GM23248 (cell line): ENCODE measurements at regions not wholly inside any gene's neighbourhood (a gene's known extent, or its start where the extent isn't known, plus 50 kb on each side); places are given as distances from the start of the nearest gene placed in this dataset.

Source experiments
- EZH2 ChIP-seq: fragments of 200-600 bp; sonication (generic); IDR thresholded peaks from 2 replicates; pipeline ENCODE4 v1.6.1; 2018; ENCODE audit warnings: antibody characterized with exemption, mild to moderate bottlenecking; ENCODE audit not compliant: insufficient read depth, poor library complexity, severe bottlenecking
- EZH2phosphoT487 ChIP-seq: fragments of 200-600 bp; sonication (generic); IDR thresholded peaks from 2 replicates; pipeline ENCODE4 v1.6.1; 2018; ENCODE audit warnings: antibody characterized with exemption, moderate library complexity, mild to moderate bottlenecking, low read depth; ENCODE audit not compliant: insufficient read depth

DNA sequence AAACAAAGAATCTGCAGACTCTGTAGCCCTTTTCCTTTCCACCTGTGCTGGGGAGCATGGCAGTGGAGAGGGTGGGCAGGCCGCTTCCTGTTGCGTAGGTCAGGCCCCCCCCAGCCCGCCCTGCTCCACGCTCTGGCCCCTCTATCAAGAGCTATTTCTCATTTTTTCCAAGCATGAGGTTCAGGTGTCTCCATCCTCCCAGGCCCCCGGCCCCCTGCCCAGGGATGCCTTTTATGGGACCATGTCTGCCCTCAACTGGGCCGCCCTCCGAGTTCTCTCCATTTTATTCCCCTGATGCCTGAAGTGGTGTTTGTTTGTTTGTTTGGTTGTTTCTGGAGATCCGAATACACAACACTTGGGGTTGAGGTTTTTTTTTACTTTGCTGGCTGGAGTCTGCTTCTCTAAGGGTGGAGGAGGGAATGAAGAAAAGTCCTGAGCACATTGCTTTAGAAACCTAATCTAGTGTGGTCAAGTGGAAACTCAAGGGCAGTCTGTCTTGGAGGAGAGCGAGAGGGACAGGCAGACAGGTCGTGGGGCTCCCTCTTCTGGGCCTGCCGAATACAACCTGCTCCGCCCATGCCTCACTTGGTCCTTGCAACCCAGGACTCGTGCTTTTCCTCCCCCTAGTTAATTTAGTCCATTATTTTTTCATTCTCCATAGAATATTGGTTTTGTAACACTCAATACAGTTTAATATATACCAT, 176.5 kb upstream of the LYSMD4 start:
- no peak for TF ChIP-seq EZH2phosphoT487
- no peak for TF ChIP-seq EZH2
